ENCODE measurements at regions not wholly inside any gene's neighbourhood (a gene's known extent, or its start where the extent isn't known, plus 50 kb on each side); places are given as distances from the start of the nearest gene placed in this dataset.

DNA sequence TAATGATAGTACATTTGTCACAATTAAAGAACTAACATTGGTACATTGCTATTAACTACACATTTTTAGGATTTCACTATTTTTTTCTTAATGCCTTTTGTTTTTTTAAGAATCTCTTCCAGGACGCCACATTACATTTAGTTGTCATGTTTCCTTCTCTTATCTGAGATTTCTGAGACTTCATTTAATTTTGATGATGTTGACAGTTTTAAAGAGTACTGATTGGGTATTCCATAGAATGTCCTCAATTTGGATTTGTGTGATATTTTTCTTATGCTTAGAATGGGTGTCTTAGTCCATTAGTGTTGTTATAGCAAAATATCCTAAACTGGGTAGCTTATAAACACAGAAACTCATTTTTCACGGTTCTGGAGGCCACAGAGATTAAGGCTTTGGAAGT is 1095.5 kb upstream of the LCORL start:
- no peak for TF ChIP-seq POLR2AphosphoS5 (IDR thresholded peaks at IDR 0.05; ENCODE audit: low read depth, low read length)
- no peak for TF ChIP-seq TAF1 (IDR thresholded peaks at IDR 0.05; ENCODE audit: borderline replicate concordance, low read depth, low read length)
